OCI-LY7 (cell line): ENCODE measurements at regions not wholly inside any gene's neighbourhood (a gene's known extent, or its start where the extent isn't known, plus 50 kb on each side); places are given as distances from the start of the nearest gene placed in this dataset.

Experiments used
- BruUV-seq: library from RNA; stranded (reverse); fragments of 400-500 nt; replicated peaks from 2 replicates; lab custom pipeline; 2021; lab: Mats Ljungman, UMichigan
- CTCF ChIA-PET: fragments of 300-600 bp; sonication (Branson Sonifier 250); formaldehyde crosslinking; loops from one replicate; lab custom pipeline; 2022; ENCODE audit warnings: antibody characterized with exemption; ENCODE audit not compliant: unreplicated experiment; lab: Charles Lee
- POLR2A ChIA-PET: fragments of 300-600 bp; sonication (Branson Sonifier 250); formaldehyde crosslinking; loops from one replicate; lab custom pipeline; 2022; ENCODE audit warnings: antibody characterized with exemption; lab: Charles Lee
- DNase-seq: peaks from one replicate; pipeline ENCODE4 v3.0.0-alpha.2; 2015; ENCODE audit warnings: low spot score
- H2AFZ ChIP-seq: fragments of 200-600 bp; sonication (generic), shearing (Covaris generic); 2 replicates; pipeline ENCODE4 v1.6.1; 2014; ENCODE audit warnings: mild to moderate bottlenecking, antibody characterized with exemption, low read length, moderate library complexity
- H3K27ac ChIP-seq: fragments of 200-600 bp; sonication (generic); 2 replicates; pipeline ENCODE4 v1.5.1; 2014; ENCODE audit warnings: mixed run types, low read depth, mild to moderate bottlenecking, moderate library complexity, low read length, inconsistent platforms; ENCODE audit not compliant: poor library complexity, severe bottlenecking
- H3K36me3 ChIP-seq: fragments of 200-600 bp; sonication (generic); 2 replicates; pipeline ENCODE4 v1.6.1; 2014; ENCODE audit warnings: mild to moderate bottlenecking, antibody characterized with exemption, low read length, moderate library complexity, mixed read lengths; ENCODE audit not compliant: insufficient read depth
- H3K4me1 ChIP-seq: fragments of 200-600 bp; sonication (generic); 2 replicates; pipeline ENCODE4 v1.5.1; 2014; ENCODE audit warnings: mild to moderate bottlenecking, low read length; ENCODE audit not compliant: insufficient read depth, poor library complexity, severe bottlenecking
- H3K4me2 ChIP-seq: fragments of 200-600 bp; sonication (generic); 2 replicates; pipeline ENCODE4 v1.6.1; 2014; ENCODE audit warnings: mild to moderate bottlenecking, low read length
- H3K4me3 ChIP-seq: fragments of 200-600 bp; sonication (generic); 2 replicates; pipeline ENCODE4 v1.5.1; 2014; ENCODE audit warnings: mild to moderate bottlenecking, low read depth, low read length; ENCODE audit not compliant: poor library complexity, severe bottlenecking
- H3K79me2 ChIP-seq: fragments of 200-600 bp; sonication (generic); 2 replicates; pipeline ENCODE4 v1.6.1; 2016; ENCODE audit warnings: low read depth, mild to moderate bottlenecking, low read length, moderate library complexity, mixed read lengths; ENCODE audit not compliant: insufficient read depth
- H3K9me2 ChIP-seq: fragments of 200-600 bp; sonication (generic); 2 replicates; pipeline ENCODE4 v1.6.1; 2016; ENCODE audit warnings: mild to moderate bottlenecking, low read length, mixed read lengths; ENCODE audit not compliant: insufficient read depth
- H3K9me3 ChIP-seq: fragments of 200-600 bp; sonication (generic); 2 replicates; pipeline ENCODE4 v1.6.1; 2014; ENCODE audit warnings: mild to moderate bottlenecking, mixed run types, low read length, mixed read lengths
- H4K20me1 ChIP-seq: fragments of 200-600 bp; sonication (generic); 2 replicates; pipeline ENCODE4 v1.6.1; 2014; ENCODE audit warnings: mild to moderate bottlenecking, antibody characterized with exemption, low read length, moderate library complexity, mixed read lengths; ENCODE audit not compliant: insufficient read depth
- CTCF ChIP-seq: fragments of 200-600 bp; sonication (generic); conservative IDR thresholded peaks from 2 replicates; pipeline ENCODE4 v1.5.1; 2014; ENCODE audit warnings: mild to moderate bottlenecking, antibody characterized with exemption, low read length, moderate library complexity, mixed read lengths
- EZH2phosphoT487 ChIP-seq: fragments of 200-600 bp; sonication (generic); IDR thresholded peaks from 2 replicates; pipeline ENCODE4 v1.6.1; 2018; ENCODE audit warnings: low read depth, borderline replicate concordance, mild to moderate bottlenecking, mixed run types, antibody characterized with exemption, low read length, moderate library complexity, mixed read lengths
- intact Hi-C: fragments of 100-400 bp; cut with micrococcal nuclease; formaldehyde crosslinking; loops from one replicate; pipeline ENCODE4 v1.10.0; 2022; ENCODE audit not compliant: unreplicated experiment

- H3K36me3 ChIP-seq, result no peaks in the 10 kb centered on the region
- H4K20me1 ChIP-seq, result no peaks in the 10 kb centered on the region
- no peak overlapping the region for H2AFZ ChIP-seq
- no peaks in the 10 kb centered on the region for H3K9me2 ChIP-seq
- no TSS peak for BruUV-seq
- H3K79me2 ChIP-seq, result no peaks in the 10 kb centered on the region
- no peak overlapping the region for H3K27ac ChIP-seq
- DNase-seq, result no peak
- H3K4me1 ChIP-seq, result no peaks in the 10 kb centered on the region
- no peak overlapping the region for H3K4me2 ChIP-seq
- no peaks in the 10 kb centered on the region for H3K9me3 ChIP-seq
- no peak overlapping the region for H3K4me3 ChIP-seq
- ChIA-PET CTCF (no interaction called here), POLR2A (no interaction called here)
- intact Hi-C loops, result no loop called here
- no peak for TF ChIP-seq CTCF
- no peak for TF ChIP-seq EZH2phosphoT487
Observed at GRCh38 chr11:97461934-97462333, 1072.1 kb downstream of the JRKL start.

GRCh38 chr11:97463891-97464290, 1074.1 kb downstream of the JRKL start:
- Histone ChIP-seq H3K4me3 (no peak overlapping the region), H3K79me2 (no peaks in the 10 kb centered on the region), H3K9me2 (no peaks in the 10 kb centered on the region), H4K20me1 (no peaks in the 10 kb centered on the region), H3K27ac (no peak overlapping the region), H3K9me3 (no peaks in the 10 kb centered on the region), H3K36me3 (no peaks in the 10 kb centered on the region), H3K4me1 (no peaks in the 10 kb centered on the region), H3K4me2 (no peak overlapping the region), H2AFZ (no peak overlapping the region)
- intact Hi-C loops, result no loop called here
- no TSS peak for BruUV-seq
- DNase-seq, result no peak
- ChIA-PET POLR2A (no interaction called here), CTCF (no interaction called here)
- TF ChIP-seq EZH2phosphoT487, result no peak
- no peak for TF ChIP-seq CTCF

- DNase-seq, result no peak
- H3K4me2 ChIP-seq, result no peak overlapping the region
- H3K4me1 ChIP-seq, result no peaks in the 10 kb centered on the region
- CTCF ChIA-PET, result no interaction called here
- POLR2A ChIA-PET, result no interaction called here
- H3K9me3 ChIP-seq, result 0 out of 2 replicates have a peak, but pooled peaks cover 8% of the 10 kb centered on the region
- H3K36me3 ChIP-seq, result no peaks in the 10 kb centered on the region
- no peaks in the 10 kb centered on the region for H3K79me2 ChIP-seq
- H3K27ac ChIP-seq, result no peak overlapping the region
- TF ChIP-seq EZH2phosphoT487, result no peak
- TF ChIP-seq CTCF, result no peak
- no peaks in the 10 kb centered on the region for H3K9me2 ChIP-seq
- intact Hi-C loops, result no loop called here
- H2AFZ ChIP-seq, result no peak overlapping the region
- H3K4me3 ChIP-seq, result no peak overlapping the region
- no TSS peak for BruUV-seq
- no peaks in the 10 kb centered on the region for H4K20me1 ChIP-seq
Observed at GRCh38 chr11:97471480-97471879, 1081.7 kb downstream of the JRKL start.
